Testis (tissue), 2 donors: ENCODE measurements at regions not wholly inside any gene's neighbourhood (a gene's known extent, or its start where the extent isn't known, plus 50 kb on each side); places are given as distances from the start of the nearest gene placed in this dataset.

Experiments
- POLR2A ChIP-seq: fragments of 450-650 bp; IDR thresholded peaks from one replicate; pipeline ENCODE4 v1.6.1; 2017; ENCODE audit warnings: antibody characterized with exemption, mild to moderate bottlenecking, moderate library complexity
- TF ChIP-seq, protein P1 (sequence below), 3 experiments: fragments of 450-650 bp in 2 of 3; fragments of 200-600 bp in 1 of 3; sonication (generic) in 1 of 3; IDR thresholded peaks; one replicate each; pipeline ENCODE4 v1.5.1; 2016 to 2019; ENCODE audit warnings: antibody characterized with exemption in 3 of 3, mild to moderate bottlenecking in 2 of 3, moderate library complexity in 1 of 3

DNA sequence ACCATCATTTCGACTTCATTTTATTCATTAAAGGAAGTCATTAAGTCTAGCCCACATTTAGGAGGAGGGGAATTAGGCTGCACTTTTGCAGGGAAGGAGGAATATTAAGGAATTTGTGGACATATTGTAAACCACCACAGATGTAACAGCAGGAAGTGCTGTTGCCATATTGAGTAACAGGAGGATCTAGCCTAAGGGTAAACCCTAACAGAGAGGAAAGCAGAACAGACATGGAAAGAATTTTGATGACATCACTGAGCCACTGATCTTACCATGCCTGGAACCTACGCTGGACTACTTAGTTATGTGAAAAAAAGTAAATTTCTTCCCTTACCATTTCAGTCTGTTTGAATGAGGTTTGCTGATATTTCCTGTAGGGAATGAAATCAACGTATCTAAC lies 100.7 kb upstream of the ATF7IP start:
- TF ChIP-seq, protein P1, sequence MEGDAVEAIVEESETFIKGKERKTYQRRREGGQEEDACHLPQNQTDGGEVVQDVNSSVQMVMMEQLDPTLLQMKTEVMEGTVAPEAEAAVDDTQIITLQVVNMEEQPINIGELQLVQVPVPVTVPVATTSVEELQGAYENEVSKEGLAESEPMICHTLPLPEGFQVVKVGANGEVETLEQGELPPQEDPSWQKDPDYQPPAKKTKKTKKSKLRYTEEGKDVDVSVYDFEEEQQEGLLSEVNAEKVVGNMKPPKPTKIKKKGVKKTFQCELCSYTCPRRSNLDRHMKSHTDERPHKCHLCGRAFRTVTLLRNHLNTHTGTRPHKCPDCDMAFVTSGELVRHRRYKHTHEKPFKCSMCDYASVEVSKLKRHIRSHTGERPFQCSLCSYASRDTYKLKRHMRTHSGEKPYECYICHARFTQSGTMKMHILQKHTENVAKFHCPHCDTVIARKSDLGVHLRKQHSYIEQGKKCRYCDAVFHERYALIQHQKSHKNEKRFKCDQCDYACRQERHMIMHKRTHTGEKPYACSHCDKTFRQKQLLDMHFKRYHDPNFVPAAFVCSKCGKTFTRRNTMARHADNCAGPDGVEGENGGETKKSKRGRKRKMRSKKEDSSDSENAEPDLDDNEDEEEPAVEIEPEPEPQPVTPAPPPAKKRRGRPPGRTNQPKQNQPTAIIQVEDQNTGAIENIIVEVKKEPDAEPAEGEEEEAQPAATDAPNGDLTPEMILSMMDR (IDR thresholded peaks at IDR 0.05), result no peak
- TF ChIP-seq POLR2A, result no peak
